Caco-2 (cell line): ENCODE measurements at regions not wholly inside any gene's neighbourhood (a gene's known extent, or its start where the extent isn't known, plus 50 kb on each side); places are given as distances from the start of the nearest gene placed in this dataset.

Experiments used
- BruUV-seq: library from RNA; stranded (reverse); fragments of 400-500 nt; replicated peaks from 2 replicates; lab custom pipeline; 2021; lab: Mats Ljungman, UMichigan
- CTCF ChIA-PET: fragments of 300-600 bp; sonication (Branson Sonifier 250); formaldehyde crosslinking; loops from one replicate; lab custom pipeline; 2022; ENCODE audit warnings: antibody characterized with exemption; lab: Charles Lee
- POLR2A ChIA-PET: fragments of 300-600 bp; sonication (Branson Sonifier 250); formaldehyde crosslinking; loops from one replicate; lab custom pipeline; 2022; ENCODE audit warnings: antibody characterized with exemption; lab: Charles Lee
- DNase-seq, 2 experiments: peaks; one replicate each; pipeline versions ENCODE4 v3.0.0 to v3.0.0-alpha.2; 2020 to 2022
- H3K27me3 ChIP-seq: replicated peaks from 2 replicates; pipeline ENCODE4 v1.6.0; 2011; ENCODE audit warnings: low read length; ENCODE audit not compliant: control insufficient read depth, insufficient read depth
- H3K36me3 ChIP-seq: 2 replicates; pipeline ENCODE4 v1.5.1; 2011; ENCODE audit warnings: low read length; ENCODE audit not compliant: control insufficient read depth, insufficient read depth
- H3K4me1 ChIP-seq: fragments of 250-450 bp; sonication (Bioruptor Pico); 2 replicates; pipeline ENCODE4 v1.5.1; 2020; ENCODE audit warnings: mild to moderate bottlenecking
- H3K4me3 ChIP-seq: 2 replicates; pipeline ENCODE4 v1.5.1; 2011; ENCODE audit warnings: low read depth, mild to moderate bottlenecking, control low read depth, low read length
- H3K9me3 ChIP-seq: fragments of 250-450 bp; sonication (Bioruptor Pico); 2 replicates; pipeline ENCODE4 v1.5.1; 2020; ENCODE audit warnings: mild to moderate bottlenecking, moderate library complexity
- H3K27ac Mint-ChIP-seq: one replicate; pipeline ENCODE4 v1.8.0; 2022; ENCODE audit warnings: mixed read lengths; ENCODE audit not compliant: unreplicated experiment
- H3K27me3 Mint-ChIP-seq: one replicate; pipeline ENCODE4 v1.8.0; 2022; ENCODE audit warnings: mixed read lengths; ENCODE audit not compliant: insufficient read depth, unreplicated experiment
- H3K36me3 Mint-ChIP-seq: one replicate; pipeline ENCODE4 v1.8.0; 2022; ENCODE audit warnings: mild to moderate bottlenecking, mixed read lengths; ENCODE audit not compliant: insufficient read depth, unreplicated experiment
- H3K4me1 Mint-ChIP-seq: one replicate; pipeline ENCODE4 v1.8.0; 2022; ENCODE audit warnings: low read depth, mixed read lengths; ENCODE audit not compliant: unreplicated experiment
- H3K4me3 Mint-ChIP-seq: one replicate; pipeline ENCODE4 v1.8.0; 2022; ENCODE audit warnings: mild to moderate bottlenecking, moderate library complexity, mixed read lengths; ENCODE audit not compliant: unreplicated experiment
- H3K9me3 Mint-ChIP-seq: one replicate; pipeline ENCODE4 v1.8.0; 2022; ENCODE audit warnings: mixed read lengths; ENCODE audit not compliant: unreplicated experiment
- intact Hi-C: fragments of 100-400 bp; cut with micrococcal nuclease; formaldehyde crosslinking; loops from one replicate; pipeline ENCODE4 v1.10.0; 2022; ENCODE audit not compliant: unreplicated experiment
- TF ChIP-seq, protein P1 (sequence below), 2 experiments: fragments of 200-600 bp in 1 of 2; IDR thresholded peaks; 1 replicate in 1 of 2; 2 replicates in 1 of 2; pipeline versions ENCODE4 v1.5.1 to v1.8.0; 2011 to 2022; ENCODE audit warnings: antibody characterized with exemption in 1 of 2, control low read depth in 1 of 2, inconsistent platforms in 1 of 2, low read depth in 1 of 2, low read length in 1 of 2, mild to moderate bottlenecking in 1 of 2, moderate library complexity in 1 of 2; ENCODE audit not compliant: insufficient read depth in 1 of 2, severe bottlenecking in 1 of 2, unreplicated experiment in 1 of 2

GRCh38 chr17:70352834-70353233 is 183.5 kb downstream of the KCNJ2 start:
- ChIA-PET POLR2A (no interaction called here), CTCF (no interaction called here)
- Mint-ChIP-seq H3K27ac (no peak overlapping the region), H3K9me3 (no peaks in the 10 kb centered on the region), H3K27me3 (no peaks in the 10 kb centered on the region), H3K36me3 (no peaks in the 10 kb centered on the region), H3K4me1 (peaks cover 7% of the 10 kb centered on the region), H3K4me3 (no peak overlapping the region)
- Histone ChIP-seq H3K36me3 (no peaks in the 10 kb centered on the region), H3K4me1 (peaks cover 7% of the 10 kb centered on the region; the same call in 1 of the 2 replicates), H3K9me3 (no peaks in the 10 kb centered on the region), H3K27me3 (no peaks in the 10 kb centered on the region), H3K4me3 (no peak overlapping the region)
- TF ChIP-seq, protein P1, sequence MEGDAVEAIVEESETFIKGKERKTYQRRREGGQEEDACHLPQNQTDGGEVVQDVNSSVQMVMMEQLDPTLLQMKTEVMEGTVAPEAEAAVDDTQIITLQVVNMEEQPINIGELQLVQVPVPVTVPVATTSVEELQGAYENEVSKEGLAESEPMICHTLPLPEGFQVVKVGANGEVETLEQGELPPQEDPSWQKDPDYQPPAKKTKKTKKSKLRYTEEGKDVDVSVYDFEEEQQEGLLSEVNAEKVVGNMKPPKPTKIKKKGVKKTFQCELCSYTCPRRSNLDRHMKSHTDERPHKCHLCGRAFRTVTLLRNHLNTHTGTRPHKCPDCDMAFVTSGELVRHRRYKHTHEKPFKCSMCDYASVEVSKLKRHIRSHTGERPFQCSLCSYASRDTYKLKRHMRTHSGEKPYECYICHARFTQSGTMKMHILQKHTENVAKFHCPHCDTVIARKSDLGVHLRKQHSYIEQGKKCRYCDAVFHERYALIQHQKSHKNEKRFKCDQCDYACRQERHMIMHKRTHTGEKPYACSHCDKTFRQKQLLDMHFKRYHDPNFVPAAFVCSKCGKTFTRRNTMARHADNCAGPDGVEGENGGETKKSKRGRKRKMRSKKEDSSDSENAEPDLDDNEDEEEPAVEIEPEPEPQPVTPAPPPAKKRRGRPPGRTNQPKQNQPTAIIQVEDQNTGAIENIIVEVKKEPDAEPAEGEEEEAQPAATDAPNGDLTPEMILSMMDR (IDR thresholded peaks at IDR 0.05; ENCODE audit: insufficient read depth in 1 of 2, low read depth in 1 of 2, low read length in 1 of 2, severe bottlenecking in 1 of 2, unreplicated experiment in 1 of 2), result no peak
- DNase-seq, result no peak
- intact Hi-C loops, result no loop called here
- BruUV-seq, result no TSS peak

DNA sequence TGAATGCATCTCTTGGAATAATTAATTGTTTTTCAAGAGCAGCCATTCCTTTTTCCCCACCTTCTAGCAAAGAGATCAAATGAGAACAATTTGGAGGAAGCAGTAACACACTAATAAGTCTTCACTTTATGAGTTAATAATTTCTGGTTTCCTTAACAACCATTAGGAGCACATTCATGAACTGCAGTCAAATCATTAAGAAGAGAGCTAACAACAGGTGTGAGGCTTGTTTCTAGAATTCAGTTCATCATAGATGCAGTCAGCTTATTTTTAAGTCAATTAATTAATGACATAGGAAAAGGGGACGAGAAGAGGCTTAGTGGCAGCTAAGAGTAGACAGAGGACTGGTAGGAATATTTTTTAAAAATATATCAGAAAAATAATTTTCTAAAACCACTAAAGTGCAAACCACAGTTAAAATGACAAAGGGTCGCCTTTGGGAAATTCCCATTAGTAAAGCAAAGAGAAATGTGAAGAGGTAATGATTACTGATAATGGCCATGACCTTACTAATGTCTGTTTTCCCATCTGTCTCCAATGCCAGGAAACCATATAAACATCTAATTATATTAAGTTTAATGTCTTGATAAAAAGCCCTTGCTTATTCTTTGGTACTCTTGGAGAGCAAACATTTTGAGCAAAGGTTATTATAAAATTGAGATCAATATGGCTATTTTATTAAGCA is 184.2 kb downstream of the KCNJ2 start:
- H3K27me3 ChIP-seq, result no peaks in the 10 kb centered on the region
- no peaks in the 10 kb centered on the region for H3K9me3 ChIP-seq
- no peaks in the 10 kb centered on the region for H3K27me3 Mint-ChIP-seq
- no peak overlapping the region for H3K4me3 ChIP-seq
- TF ChIP-seq, protein P1 (IDR thresholded peaks at IDR 0.05; ENCODE audit: insufficient read depth in 1 of 2, low read depth in 1 of 2, low read length in 1 of 2, severe bottlenecking in 1 of 2, unreplicated experiment in 1 of 2), result no peak
- DNase-seq, result no peak
- no TSS peak for BruUV-seq
- H3K4me1 Mint-ChIP-seq, result peaks cover 7% of the 10 kb centered on the region
- H3K36me3 ChIP-seq, result no peaks in the 10 kb centered on the region
- no peak overlapping the region for H3K27ac Mint-ChIP-seq
- no peaks in the 10 kb centered on the region for H3K36me3 Mint-ChIP-seq
- ChIA-PET POLR2A (no interaction called here), CTCF (no interaction called here)
- peaks cover 7% of the 10 kb centered on the region; the same call in 1 of the 2 replicates for H3K4me1 ChIP-seq
- intact Hi-C loops, result no loop called here
- no peak overlapping the region for H3K4me3 Mint-ChIP-seq
- no peaks in the 10 kb centered on the region for H3K9me3 Mint-ChIP-seq

- Mint-ChIP-seq H3K36me3 (no peaks in the 10 kb centered on the region), H3K27me3 (no peaks in the 10 kb centered on the region), H3K4me3 (no peak overlapping the region), H3K9me3 (no peaks in the 10 kb centered on the region), H3K4me1 (no peaks in the 10 kb centered on the region), H3K27ac (no peak overlapping the region)
- Histone ChIP-seq H3K27me3 (no peaks in the 10 kb centered on the region), H3K4me3 (no peak overlapping the region), H3K36me3 (no peaks in the 10 kb centered on the region), H3K4me1 (no peaks in the 10 kb centered on the region), H3K9me3 (no peaks in the 10 kb centered on the region)
- POLR2A ChIA-PET, result no interaction called here
- no peak for DNase-seq
- no TSS peak for BruUV-seq
- CTCF ChIA-PET, result no interaction called here
- intact Hi-C loops, result no loop called here
- TF ChIP-seq, protein P1 (IDR thresholded peaks at IDR 0.05; ENCODE audit: insufficient read depth in 1 of 2, low read depth in 1 of 2, low read length in 1 of 2, severe bottlenecking in 1 of 2, unreplicated experiment in 1 of 2), result no peak
Observed at GRCh38 chr17:70355185-70355584, 185.9 kb downstream of the KCNJ2 start.
